T-helper 1 cell (primary cell): ENCODE measurements at regions not wholly inside any gene's neighbourhood (a gene's known extent, or its start where the extent isn't known, plus 50 kb on each side); places are given as distances from the start of the nearest gene placed in this dataset.
"Not testable (repeated sequence)": the region's sequence is repeated elsewhere in the genome, so short reads cannot be mapped to it uniquely, and the experiment has no call there.

Experiments used
- DNase-seq, 5 donors: peaks; one replicate each; pipeline ENCODE4 v3.0.0-alpha.2; 2012 to 2020

DNA sequence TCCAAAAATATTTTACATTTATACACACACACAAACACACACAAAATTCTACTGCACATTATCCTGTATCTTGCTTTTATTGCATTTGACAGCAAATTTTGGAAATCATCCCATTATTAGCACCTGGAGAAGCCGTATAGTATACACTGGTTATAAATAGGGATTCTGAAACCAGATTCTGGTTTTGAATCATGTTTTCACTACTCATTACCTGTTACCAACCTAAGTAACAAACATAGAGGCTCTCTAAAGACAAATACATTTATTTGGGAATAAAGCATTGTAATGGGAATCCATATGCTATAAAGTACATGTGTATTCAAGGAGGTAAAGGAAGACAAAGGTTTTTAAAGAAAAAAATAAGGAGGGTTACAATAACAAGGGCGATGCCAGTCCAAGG is 106.8 kb downstream of the OR2B2 start:
- DNase-seq, result no peak

DNA sequence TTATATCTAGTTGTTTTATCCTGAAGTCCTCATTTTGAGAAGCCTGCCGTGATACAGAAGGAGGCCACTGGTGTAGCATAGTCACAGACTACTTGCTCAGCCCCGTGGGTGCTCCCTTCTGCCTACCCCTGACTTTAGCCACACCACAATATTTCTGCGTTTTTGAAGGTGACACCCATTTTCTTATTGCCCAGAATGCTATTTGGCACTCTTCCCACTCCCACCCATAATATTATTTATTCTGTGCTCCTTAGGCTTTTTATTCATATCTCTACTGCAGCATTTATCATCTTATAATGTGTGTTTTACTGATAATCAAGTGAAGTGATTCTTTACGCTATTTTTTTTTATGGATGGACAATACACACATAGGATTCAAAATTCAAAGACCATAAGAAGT is 107.3 kb downstream of the OR2B2 start:
- no peak for DNase-seq

DNA sequence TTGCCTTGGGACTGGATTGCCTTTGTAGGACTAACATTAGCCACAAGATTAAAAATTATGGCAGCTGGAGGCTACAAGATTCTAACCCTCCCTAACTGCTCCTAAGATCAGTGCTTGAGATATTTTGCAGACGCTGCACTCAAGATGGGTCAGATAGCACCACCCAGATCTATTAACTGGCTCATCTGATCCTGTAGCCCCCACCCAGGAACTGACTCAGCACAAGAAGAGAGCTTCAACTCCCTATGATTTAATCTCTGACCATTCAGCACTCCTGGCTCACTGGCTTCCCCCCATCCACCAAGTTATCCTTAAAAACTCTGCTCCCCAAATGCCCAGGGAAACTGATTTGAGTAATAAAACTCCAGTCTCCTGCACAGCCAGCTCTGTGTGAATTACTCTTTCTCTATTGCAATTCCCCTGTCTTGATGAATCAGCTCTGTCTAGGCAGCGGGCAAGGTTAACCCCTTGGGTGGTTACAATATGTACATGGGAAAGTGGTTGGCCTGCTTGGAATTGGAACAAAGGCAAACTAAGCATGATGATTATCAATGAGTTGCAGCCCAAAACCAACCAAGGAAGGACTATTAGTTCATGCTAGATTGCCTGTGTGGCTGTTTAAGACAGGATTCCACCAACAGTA is 111.3 kb downstream of the OR2B2 start:
- no peak for DNase-seq

DNA sequence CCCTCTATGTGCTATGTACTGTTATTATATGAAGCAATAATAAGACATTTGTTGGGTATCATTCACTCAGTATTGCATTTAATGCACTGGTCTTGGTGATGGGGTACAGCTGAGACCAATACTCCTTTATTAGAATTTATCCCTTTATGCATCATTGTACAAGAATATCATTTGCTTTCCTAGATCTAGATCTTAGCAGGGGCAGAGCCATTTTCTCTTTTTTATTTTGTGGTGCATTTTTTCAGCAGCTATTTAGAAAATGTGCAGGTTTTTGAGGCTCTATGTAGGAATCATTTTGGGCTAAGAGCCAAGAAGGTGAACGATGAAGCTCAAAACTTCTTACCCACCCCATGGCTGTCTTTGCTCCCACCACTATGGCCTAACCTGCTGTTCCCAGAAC is 114.2 kb downstream of the OR2B2 start:
- DNase-seq, result no peak

DNA sequence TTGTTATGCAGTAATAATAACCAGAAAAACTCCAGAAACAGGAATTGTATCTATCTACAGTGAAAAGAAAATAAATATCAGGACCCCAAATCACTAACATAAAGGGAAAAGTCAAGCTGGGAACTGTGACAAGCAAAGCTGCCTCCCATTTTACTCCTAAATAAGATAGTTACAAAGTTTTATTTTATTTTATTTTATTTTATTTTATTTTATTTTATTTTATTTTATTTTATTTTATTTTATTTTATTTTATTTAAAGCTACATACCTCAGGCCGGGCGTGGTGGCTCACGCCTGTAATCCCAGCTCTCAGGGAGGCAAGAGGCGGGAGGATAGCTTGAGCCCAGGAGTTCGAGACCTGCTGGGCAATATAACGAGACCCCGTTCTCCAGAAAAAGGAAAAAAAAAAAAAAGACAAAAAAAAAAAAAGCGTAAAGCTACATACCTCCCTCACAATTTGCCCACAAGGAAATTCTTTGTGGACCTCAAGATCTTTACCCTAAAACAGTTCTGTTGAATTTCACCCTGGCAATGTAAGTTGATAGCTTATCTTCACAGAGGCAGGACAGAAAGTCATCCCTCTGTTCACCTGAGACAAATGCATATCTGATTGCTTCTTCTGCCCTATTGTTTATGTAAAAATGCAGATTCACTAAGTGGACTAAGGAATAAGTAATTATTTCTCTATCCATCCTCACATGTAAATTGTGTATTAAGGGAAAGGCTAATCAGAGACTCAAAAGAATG is 115.3 kb downstream of the OR2B2 start:
- DNase-seq, result not testable (repeated sequence)

DNA sequence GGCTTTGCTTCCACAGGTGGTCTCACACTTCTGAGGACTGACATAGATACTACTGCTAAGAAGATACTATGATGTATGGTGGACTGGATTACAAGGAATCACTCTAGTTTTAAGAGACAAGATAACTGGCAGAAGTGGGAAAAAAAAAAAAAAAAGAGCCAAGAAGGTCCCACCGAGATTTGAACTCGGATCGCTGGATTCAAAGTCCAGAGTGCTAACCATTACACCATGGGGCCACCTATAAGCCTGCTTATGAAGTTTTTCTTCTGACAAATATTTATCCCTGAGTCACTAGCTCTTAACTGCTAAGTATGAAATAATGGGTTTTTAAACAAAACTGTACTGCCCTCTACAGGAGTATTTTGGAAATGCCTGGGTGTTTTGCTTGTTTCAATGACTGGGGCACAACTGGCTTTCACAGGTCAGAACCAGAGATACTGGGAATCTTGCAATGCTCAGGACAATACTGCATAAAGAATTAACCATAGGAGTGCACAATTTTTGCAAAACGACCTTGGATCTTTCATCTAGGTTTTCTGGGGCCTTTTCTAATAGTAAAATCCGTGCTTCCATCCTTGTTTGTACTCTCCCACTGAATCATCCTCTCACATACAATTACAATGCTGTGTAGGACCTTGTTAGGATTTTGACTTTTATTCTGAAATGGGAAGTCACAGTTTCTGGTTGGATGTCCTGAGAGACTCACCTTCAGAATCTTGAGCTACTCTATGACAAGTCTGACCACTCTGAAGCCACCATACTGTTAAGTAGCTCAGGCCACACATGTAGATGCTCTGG is 116.3 kb downstream of the OR2B2 start:
- DNase-seq, result peak in 3 of 5 donors; percentile 60 to 81 (median 62)

DNA sequence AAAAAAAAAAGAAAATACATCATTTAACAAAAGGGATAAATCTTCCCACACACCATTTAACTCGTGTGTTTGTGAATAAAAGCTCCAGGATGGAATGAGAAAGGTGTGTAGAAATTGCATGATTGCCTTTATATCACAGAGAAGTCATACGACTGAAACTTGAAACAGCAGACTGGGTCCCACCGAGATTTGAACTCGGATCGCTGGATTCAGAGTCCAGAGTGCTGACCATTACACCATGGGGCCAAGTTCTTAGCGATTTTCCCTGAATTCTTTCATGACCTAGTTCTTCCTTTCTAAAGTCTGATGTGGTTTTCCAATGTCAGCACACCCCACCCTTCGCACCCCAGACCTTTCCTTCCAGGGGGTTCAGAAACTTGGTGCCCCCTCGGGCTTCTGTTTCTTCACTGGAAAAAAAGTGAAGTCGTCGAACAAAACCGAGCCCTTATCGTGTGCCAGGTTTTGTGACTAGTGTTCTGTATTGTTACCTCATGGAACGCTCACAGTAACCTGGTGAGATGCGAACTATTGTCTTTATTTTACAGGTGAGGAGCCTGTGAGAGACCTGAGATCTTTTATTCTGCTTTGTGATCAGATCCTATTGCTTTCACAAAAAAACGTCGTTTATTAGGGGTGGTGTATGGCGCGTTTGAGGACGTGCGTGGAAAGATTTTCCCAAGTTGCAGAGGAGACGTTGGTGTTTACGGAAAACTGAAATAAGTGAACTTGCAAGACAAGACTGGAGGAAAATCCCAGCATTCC is 120.8 kb downstream of the OR2B2 start:
- DNase-seq, result peak in 1 of 5 donors; percentile 37

DNA sequence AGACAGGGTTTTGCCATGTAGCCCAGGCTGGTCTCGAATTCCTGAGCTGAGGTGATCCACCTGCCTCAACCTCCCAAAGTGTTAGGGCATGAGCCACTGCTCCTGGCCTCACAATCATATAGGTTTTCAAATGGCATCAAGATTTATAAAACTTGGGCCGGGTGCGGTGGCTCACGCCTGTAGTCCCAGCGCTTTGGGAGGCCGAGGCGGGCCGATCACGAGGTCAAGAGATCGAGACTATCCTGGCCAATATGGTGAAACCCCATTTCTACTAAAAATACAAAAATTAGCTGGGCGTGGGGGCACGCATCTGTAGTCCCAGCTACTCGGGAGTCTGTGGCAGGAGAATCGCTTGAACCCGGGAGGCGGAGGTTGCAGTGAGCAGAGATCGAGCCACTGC is 123.8 kb downstream of the OR2B2 start:
- not testable (repeated sequence) for DNase-seq

DNA sequence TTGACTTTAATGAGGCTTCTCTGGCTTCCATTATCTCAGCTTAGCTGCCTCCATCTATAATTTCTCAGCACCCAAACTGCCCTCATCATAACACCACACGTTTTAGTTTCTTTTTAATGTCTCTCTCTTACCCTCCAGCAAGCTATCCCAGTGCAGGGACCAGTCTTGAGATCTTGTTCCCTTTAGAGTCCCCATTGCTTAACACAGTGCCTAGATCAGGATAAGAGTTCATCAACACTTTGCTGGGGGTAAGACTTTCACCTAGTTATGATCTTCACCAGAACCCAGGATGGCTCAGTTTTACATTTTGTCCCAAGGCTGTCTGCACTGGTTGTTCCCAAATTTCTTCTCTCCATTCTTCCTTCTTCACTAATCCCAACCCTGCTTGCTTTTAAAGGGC is 126.1 kb downstream of the OR2B2 start:
- DNase-seq, result no peak

DNA sequence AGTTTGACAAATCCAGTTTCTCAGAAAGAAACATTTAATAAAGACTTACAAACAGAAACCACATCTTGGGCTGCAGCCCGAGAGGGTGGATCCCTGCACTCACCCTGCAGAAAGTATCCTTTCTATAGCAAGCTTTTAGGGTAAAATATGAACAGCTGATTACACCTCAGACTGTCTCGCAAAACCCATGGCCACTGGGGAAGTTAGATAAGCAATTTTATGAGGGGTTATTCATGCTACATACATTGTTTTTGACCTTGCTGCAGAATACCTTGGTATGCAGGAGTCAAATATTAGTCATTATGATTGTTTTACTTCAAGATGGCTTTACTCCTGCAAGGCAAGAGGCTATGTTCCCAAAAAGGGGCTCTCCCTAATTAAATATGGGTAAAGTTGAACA is 126.9 kb downstream of the OR2B2 start:
- DNase-seq, result no peak

DNA sequence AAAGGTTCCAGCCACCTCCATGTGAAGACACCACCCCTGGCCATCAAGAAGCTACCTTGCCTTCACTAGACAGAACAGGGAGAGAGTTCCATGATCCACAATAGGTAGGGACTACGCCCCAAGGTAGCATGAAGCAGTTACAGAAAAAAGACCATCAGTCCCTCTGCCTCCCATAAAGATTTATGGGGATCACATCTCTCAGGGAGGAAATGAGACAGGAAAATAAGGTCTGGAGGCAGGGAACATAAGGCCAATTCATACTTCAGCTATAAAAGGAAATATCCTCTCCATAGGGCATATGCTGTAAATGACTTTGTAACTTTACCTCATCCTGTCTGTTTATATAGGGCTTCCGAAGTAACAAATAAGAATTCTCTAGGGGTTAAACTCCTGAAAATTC is 129.4 kb downstream of the OR2B2 start:
- DNase-seq, result no peak

DNA sequence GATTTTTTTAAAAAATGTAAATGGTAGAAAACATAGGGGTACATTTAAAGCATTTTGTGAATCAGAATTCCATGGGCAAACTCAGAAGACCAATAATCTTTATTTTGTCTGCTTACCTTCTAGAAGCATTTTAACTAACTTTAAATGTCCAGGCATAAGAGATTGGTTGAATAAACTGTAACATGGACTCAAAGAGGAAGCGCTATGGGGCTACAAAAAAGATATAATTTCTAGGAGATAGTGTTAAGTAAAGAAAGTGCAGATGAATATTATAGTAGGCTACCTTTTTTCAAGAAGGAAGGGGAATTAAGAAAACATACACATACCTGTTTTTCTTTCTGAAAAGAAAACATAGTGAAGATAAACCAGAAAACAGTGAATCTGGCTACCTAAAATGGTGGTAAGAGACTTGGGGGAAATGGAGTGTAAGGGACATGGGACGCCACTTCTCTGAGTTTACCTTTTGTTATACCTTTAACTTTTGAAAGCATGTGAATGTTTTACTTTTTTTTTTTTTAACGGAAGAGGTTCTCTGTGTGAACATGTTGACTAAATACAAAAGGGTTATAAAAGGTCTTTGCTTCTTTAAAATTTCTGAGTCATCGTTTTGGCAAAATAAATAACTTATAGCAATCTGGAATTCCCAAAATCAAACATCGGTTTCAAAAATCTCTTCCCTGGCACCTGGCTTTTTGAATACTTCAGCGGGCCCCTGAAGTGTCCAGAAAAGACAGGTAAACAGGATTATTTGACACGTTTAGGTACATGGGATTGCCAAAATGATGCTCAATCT is 133.4 kb downstream of the OR2B2 start:
- no peak for DNase-seq

DNA sequence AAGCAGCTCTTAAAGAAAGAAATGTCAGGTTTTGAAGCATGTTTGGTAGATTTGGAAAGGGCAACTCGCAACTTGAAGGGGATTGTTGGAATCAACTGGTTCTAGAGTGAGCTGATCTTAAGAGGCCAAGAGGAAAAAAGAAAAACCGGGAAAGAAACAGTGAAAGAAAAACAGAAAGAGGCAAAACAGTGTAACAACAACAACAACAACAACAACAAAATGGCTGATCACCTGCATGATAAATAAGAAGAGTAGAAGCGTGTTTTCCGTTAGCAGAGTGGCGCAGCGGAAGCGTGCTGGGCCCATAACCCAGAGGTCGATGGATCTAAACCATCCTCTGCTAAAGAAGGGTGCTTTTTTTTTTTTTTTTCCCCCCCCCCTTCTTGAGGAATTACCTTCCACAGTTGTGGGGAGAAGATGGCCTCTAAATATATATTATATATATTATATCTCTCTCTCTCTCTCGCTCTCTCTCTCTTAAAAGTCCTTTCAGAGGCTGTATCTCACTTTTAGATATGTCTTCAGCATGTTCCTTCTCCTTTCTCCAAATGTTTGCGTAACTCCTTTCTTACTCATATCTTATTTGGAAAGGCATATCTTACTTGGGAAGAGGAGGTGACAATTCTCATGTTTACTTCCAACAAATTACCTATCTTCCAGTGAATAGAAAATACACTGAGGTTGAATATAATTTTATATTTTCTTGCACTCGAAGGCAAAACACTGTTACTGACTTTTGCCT is 134.4 kb downstream of the OR2B2 start:
- DNase-seq, result no peak

DNA sequence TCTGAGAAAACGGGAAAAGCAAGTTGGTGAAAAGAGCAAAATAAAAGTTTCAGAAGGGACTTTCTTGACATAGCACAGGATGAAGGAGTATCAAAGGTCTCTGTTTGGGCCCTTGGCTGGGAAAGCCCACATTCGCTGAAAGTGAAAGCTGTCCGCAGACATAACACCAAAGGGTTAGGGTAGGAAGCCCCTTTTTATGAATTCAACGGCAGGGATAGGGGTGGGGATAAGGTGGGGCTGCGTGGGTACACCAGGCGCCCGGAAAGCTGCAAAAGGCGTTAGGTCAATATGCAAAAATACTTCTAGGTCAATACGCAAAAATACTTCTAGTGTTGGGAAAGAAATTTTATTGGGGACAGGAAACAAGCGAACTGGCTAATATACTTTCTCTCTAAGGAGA is 135.1 kb downstream of the OR2B2 start:
- DNase-seq, result no peak

DNA sequence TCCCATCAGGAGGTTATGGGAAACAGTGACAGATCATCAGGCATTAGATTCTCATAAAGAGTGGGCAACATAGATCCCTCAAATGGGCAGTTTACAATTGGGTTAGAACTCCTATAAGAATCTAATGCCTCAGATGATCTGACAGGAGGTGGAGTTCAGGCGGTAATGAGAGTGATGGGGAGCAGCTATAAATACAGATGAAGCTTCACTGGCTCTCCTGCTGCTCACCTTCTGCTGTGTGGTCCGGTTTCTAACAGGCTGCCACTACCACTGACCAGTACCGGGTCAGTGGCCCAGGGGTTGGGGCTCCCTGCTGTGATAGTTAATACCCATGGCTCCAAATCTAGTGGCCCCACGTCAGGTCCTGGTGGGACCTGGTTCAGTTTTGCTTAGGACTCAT is 135.7 kb downstream of the OR2B2 start:
- DNase-seq, result no peak

DNA sequence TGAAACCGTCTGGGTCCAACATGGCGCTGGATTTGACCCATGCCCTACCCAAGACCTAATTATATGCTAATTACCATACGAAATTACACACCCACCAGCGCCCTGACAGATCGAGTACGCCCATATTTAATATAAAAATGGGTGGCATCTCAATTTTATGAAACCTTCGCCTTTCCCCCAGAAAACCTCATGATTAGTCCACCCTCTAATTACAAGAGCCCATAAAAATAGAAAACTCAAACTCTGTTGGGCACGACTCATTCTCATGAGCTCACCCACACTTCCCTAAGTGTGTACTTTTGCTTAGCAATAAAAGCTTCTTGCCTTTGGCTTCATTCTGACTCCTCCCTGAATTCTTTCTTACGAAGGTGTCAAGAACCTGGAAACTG is 136.4 kb downstream of the OR2B2 start:
- DNase-seq, result no peak

DNA sequence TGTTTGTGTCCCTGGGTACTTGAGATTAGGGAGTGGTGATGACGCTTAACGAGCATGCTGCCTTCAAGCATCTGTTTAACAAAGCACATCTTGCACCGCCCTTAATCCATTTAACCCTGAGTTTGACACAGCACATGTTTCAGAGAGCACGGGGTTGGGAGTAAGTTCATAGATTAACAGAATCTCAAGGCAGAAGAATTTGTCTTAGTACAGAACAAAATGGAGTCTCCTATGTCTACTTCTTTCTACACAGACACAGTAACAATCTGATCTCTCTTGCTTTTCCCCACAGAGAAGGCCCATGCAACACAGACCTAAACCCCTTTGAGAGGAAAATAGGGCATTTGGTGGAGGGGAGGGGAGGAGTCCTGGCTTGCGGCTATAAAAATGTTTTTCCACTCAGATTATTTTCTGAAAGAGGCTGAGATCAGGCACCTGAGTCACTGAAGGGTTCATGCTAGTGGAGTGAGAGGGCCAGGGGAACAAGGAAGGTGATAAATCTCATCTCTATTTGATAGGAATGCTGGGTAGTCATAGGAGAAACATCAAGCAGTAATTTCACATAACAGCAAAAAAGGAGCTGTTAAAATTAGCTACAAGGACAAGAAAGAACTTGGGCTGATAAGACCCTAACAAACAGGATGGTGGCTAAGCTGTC is 136.9 kb downstream of the OR2B2 start:
- not testable (repeated sequence) for DNase-seq

DNA sequence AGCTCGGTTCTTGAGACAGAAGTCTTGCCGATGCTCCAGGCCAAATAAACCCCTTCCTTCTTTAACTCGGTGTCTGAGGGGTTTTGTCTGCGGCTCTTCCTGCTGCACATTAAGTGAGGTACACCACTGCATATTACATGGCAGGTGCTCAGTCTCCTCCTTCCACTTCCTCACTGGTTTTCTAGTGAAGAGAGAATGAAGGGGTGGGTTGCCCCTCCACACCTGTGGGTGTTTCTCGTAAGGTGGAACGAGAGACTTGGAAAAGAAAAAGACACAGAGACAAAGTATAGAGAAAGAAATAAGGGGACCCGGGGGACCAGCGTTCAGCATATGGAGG is 138.0 kb downstream of the OR2B2 start:
- not testable (repeated sequence) for DNase-seq

DNA sequence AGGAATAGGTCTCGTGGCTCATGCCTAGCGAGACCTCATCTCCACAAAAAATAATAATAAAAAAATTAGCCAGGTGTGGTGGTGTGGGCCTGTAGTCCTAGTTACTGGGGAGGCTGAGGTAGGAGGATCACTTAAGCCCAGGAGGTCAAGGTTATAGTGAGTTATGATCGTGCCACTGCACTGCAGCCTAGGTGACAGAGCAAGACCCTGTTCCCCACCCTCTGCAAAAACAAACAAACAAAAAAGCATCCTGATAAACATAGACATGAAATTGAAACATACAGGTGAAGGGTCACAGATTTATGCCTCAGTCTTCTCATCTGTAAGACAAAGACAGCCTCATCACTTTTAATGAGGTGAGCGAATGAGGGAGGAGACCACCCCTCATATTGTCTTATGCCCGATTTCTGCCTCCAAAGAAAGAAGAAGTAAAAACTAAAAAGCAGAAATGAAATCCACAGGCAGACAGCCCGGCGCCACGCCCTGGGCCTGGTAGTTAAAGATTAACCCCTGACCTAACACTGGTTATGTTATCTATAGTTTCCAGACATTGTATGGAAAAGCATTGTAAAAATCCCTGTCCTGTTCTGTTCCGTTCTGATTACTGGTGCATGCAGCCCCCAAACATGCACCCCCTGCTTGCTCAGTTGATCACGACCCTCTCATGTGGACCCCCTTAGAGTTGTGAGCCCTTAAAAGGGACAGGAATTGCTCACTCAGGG is 138.5 kb downstream of the OR2B2 start:
- DNase-seq, result not testable (repeated sequence)
